OCI-LY7 (cell line): ENCODE measurements at regions not wholly inside any gene's neighbourhood (a gene's known extent, or its start where the extent isn't known, plus 50 kb on each side); places are given as distances from the start of the nearest gene placed in this dataset.

Source experiments
- BruUV-seq: library from RNA; stranded (reverse); fragments of 400-500 nt; replicated peaks from 2 replicates; lab custom pipeline; 2021; lab: Mats Ljungman, UMichigan
- CTCF ChIA-PET: fragments of 300-600 bp; sonication (Branson Sonifier 250); formaldehyde crosslinking; loops from one replicate; lab custom pipeline; 2022; ENCODE audit warnings: antibody characterized with exemption; ENCODE audit not compliant: unreplicated experiment; lab: Charles Lee
- POLR2A ChIA-PET: fragments of 300-600 bp; sonication (Branson Sonifier 250); formaldehyde crosslinking; loops from one replicate; lab custom pipeline; 2022; ENCODE audit warnings: antibody characterized with exemption; lab: Charles Lee
- DNase-seq: peaks from one replicate; pipeline ENCODE4 v3.0.0-alpha.2; 2015; ENCODE audit warnings: low spot score
- H2AFZ ChIP-seq: fragments of 200-600 bp; sonication (generic), shearing (Covaris generic); 2 replicates; pipeline ENCODE4 v1.6.1; 2014; ENCODE audit warnings: mild to moderate bottlenecking, antibody characterized with exemption, low read length, moderate library complexity
- H3K27ac ChIP-seq: fragments of 200-600 bp; sonication (generic); 2 replicates; pipeline ENCODE4 v1.5.1; 2014; ENCODE audit warnings: mixed run types, low read depth, mild to moderate bottlenecking, moderate library complexity, low read length, inconsistent platforms; ENCODE audit not compliant: poor library complexity, severe bottlenecking
- H3K36me3 ChIP-seq: fragments of 200-600 bp; sonication (generic); 2 replicates; pipeline ENCODE4 v1.6.1; 2014; ENCODE audit warnings: mild to moderate bottlenecking, antibody characterized with exemption, low read length, moderate library complexity, mixed read lengths; ENCODE audit not compliant: insufficient read depth
- H3K4me1 ChIP-seq: fragments of 200-600 bp; sonication (generic); 2 replicates; pipeline ENCODE4 v1.5.1; 2014; ENCODE audit warnings: mild to moderate bottlenecking, low read length; ENCODE audit not compliant: insufficient read depth, poor library complexity, severe bottlenecking
- H3K4me2 ChIP-seq: fragments of 200-600 bp; sonication (generic); 2 replicates; pipeline ENCODE4 v1.6.1; 2014; ENCODE audit warnings: mild to moderate bottlenecking, low read length
- H3K4me3 ChIP-seq: fragments of 200-600 bp; sonication (generic); 2 replicates; pipeline ENCODE4 v1.5.1; 2014; ENCODE audit warnings: mild to moderate bottlenecking, low read depth, low read length; ENCODE audit not compliant: poor library complexity, severe bottlenecking
- H3K79me2 ChIP-seq: fragments of 200-600 bp; sonication (generic); 2 replicates; pipeline ENCODE4 v1.6.1; 2016; ENCODE audit warnings: low read depth, mild to moderate bottlenecking, low read length, moderate library complexity, mixed read lengths; ENCODE audit not compliant: insufficient read depth
- H3K9me2 ChIP-seq: fragments of 200-600 bp; sonication (generic); 2 replicates; pipeline ENCODE4 v1.6.1; 2016; ENCODE audit warnings: mild to moderate bottlenecking, low read length, mixed read lengths; ENCODE audit not compliant: insufficient read depth
- H3K9me3 ChIP-seq: fragments of 200-600 bp; sonication (generic); 2 replicates; pipeline ENCODE4 v1.6.1; 2014; ENCODE audit warnings: mild to moderate bottlenecking, mixed run types, low read length, mixed read lengths
- H4K20me1 ChIP-seq: fragments of 200-600 bp; sonication (generic); 2 replicates; pipeline ENCODE4 v1.6.1; 2014; ENCODE audit warnings: mild to moderate bottlenecking, antibody characterized with exemption, low read length, moderate library complexity, mixed read lengths; ENCODE audit not compliant: insufficient read depth
- EZH2phosphoT487 ChIP-seq: fragments of 200-600 bp; sonication (generic); IDR thresholded peaks from 2 replicates; pipeline ENCODE4 v1.6.1; 2018; ENCODE audit warnings: low read depth, borderline replicate concordance, mild to moderate bottlenecking, mixed run types, antibody characterized with exemption, low read length, moderate library complexity, mixed read lengths
- intact Hi-C: fragments of 100-400 bp; cut with micrococcal nuclease; formaldehyde crosslinking; loops from one replicate; pipeline ENCODE4 v1.10.0; 2022; ENCODE audit not compliant: unreplicated experiment
- TF ChIP-seq, protein P1 (sequence below): fragments of 200-600 bp; sonication (generic); conservative IDR thresholded peaks from 2 replicates; pipeline ENCODE4 v1.5.1; 2014; ENCODE audit warnings: mild to moderate bottlenecking, antibody characterized with exemption, low read length, moderate library complexity, mixed read lengths

DNA sequence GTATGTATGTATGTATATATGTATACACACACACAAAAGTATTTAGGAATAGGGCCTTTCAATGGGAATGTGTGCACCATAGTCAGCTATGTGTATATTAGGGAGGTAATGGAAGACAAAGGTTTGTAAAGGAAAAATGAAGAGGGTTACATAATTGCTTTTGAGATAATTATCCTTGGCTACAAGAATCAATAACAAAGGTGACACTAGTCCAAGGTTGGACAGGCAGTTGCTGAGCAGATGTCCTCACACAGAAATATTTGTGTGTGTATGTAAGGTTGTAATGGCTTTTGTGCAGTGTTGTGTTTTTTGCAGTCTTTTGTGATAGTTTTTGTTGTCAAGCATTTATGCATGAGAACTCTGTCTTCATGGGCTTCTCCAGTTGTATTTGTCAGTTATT, 157.9 kb upstream of the MARCKS start:
- H3K36me3 ChIP-seq, result no peaks in the 10 kb centered on the region
- ChIA-PET POLR2A (no interaction called here), CTCF (no interaction called here)
- no peaks in the 10 kb centered on the region for H3K9me2 ChIP-seq
- H4K20me1 ChIP-seq, result no peaks in the 10 kb centered on the region
- H2AFZ ChIP-seq, result no peak overlapping the region
- no peak for TF ChIP-seq EZH2phosphoT487
- TF ChIP-seq, protein P1, sequence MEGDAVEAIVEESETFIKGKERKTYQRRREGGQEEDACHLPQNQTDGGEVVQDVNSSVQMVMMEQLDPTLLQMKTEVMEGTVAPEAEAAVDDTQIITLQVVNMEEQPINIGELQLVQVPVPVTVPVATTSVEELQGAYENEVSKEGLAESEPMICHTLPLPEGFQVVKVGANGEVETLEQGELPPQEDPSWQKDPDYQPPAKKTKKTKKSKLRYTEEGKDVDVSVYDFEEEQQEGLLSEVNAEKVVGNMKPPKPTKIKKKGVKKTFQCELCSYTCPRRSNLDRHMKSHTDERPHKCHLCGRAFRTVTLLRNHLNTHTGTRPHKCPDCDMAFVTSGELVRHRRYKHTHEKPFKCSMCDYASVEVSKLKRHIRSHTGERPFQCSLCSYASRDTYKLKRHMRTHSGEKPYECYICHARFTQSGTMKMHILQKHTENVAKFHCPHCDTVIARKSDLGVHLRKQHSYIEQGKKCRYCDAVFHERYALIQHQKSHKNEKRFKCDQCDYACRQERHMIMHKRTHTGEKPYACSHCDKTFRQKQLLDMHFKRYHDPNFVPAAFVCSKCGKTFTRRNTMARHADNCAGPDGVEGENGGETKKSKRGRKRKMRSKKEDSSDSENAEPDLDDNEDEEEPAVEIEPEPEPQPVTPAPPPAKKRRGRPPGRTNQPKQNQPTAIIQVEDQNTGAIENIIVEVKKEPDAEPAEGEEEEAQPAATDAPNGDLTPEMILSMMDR, result no peak
- intact Hi-C loops, result no loop called here
- no peaks in the 10 kb centered on the region for H3K9me3 ChIP-seq
- no peak overlapping the region for H3K4me3 ChIP-seq
- no peak overlapping the region for H3K4me2 ChIP-seq
- no peaks in the 10 kb centered on the region for H3K4me1 ChIP-seq
- H3K79me2 ChIP-seq, result no peaks in the 10 kb centered on the region
- no TSS peak for BruUV-seq
- no peak overlapping the region for H3K27ac ChIP-seq
- DNase-seq, result no peak

DNA sequence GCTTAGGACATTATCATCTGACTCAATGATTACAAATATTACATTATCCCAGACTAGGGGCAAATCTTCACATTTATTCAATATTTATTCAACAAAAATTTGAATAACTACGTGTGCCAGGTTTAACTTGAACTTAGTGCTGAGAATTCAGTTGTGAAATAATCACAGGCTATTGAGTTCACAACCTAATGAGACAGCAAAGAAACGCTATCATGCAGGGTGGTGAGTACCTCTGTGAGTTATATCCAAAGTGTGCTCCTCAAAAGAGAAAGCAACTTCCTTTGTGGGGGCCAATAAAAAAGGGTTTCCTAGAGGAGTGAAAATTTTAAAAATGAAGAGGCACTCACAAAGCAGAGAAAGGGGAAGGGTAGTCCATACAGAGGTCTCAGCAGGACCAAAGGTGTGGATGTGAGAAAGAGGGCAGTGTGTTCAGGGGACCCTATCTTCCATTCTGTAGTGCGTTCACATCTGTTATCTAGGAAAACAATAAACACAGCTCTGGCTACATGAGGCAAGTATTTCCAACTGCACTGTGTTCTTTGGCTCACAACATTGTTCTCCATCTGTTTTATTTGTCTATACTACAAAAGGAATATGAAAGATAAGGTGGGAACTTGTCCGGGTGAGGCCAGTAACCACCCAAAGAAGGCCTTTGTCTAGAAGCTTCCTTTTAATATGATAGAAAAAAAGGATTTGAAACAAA, 155.4 kb upstream of the MARCKS start:
- ChIA-PET POLR2A (no interaction called here), CTCF (no interaction called here)
- Histone ChIP-seq H3K9me2 (no peaks in the 10 kb centered on the region), H3K9me3 (no peaks in the 10 kb centered on the region), H3K27ac (no peak overlapping the region), H3K4me3 (no peak overlapping the region), H2AFZ (no peak overlapping the region), H4K20me1 (no peaks in the 10 kb centered on the region), H3K79me2 (no peaks in the 10 kb centered on the region), H3K4me1 (no peaks in the 10 kb centered on the region), H3K4me2 (no peak overlapping the region), H3K36me3 (no peaks in the 10 kb centered on the region)
- no peak for TF ChIP-seq EZH2phosphoT487
- TF ChIP-seq, protein P1, result no peak
- no peak for DNase-seq
- intact Hi-C loops, result no loop called here
- no TSS peak for BruUV-seq

DNA sequence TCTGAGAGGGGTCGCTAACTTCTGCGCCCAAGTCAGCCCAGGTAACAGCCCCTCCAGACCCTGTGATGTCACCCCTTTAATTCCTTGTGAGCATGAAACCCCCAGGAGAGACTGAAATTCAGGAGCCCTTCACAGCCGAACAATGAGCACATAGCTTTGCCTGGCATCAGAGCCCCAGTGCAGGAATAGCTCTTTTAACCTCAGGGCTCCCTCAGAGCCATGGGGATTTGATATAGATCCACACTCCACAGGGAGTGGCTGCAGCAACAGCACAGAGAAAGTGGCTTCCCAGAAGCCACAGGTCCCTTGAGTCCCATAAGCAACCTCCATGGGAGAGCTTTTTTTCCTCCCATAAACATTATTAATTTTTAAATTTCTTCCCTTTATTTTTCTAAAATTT, 150.0 kb upstream of the MARCKS start:
- BruUV-seq, result no TSS peak
- no peak overlapping the region for H3K27ac ChIP-seq
- H3K9me2 ChIP-seq, result no peaks in the 10 kb centered on the region
- ChIA-PET POLR2A (interaction anchor here (0.5 to 1.1 kb wide), 6 partner anchors 9 to 1002 kb away, joined by 3 to 4 read pairs (median 3); no protein-coding TSS in a partner anchor), CTCF (no interaction called here)
- H3K79me2 ChIP-seq, result no peaks in the 10 kb centered on the region
- H3K4me2 ChIP-seq, result no peak overlapping the region
- no peak for DNase-seq
- no peak overlapping the region for H2AFZ ChIP-seq
- H3K4me3 ChIP-seq, result no peak overlapping the region
- H3K36me3 ChIP-seq, result no peaks in the 10 kb centered on the region
- no peaks in the 10 kb centered on the region for H4K20me1 ChIP-seq
- intact Hi-C loops, result no loop called here
- TF ChIP-seq EZH2phosphoT487, result no peak
- TF ChIP-seq, protein P1, result no peak
- no peaks in the 10 kb centered on the region for H3K9me3 ChIP-seq
- H3K4me1 ChIP-seq, result no peaks in the 10 kb centered on the region
